ENCODE measurements at regions not wholly inside any gene's neighbourhood (a gene's known extent, or its start where the extent isn't known, plus 50 kb on each side); places are given as distances from the start of the nearest gene placed in this dataset.

- no peak for TF ChIP-seq CTCF (IDR thresholded peaks at IDR 0.05)
- no peak for TF ChIP-seq POLR2A (IDR thresholded peaks at IDR 0.05)
- TF ChIP-seq POLR2AphosphoS5 (IDR thresholded peaks at IDR 0.05), result no peak
Measured at GRCh38 chr11:121866754-121867153, 249.3 kb downstream of the BLID start.

Measured in breast epithelium (tissue), 3 donors.